ENCODE measurements at regions not wholly inside any gene's neighbourhood (a gene's known extent, or its start where the extent isn't known, plus 50 kb on each side); places are given as distances from the start of the nearest gene placed in this dataset.

DNA sequence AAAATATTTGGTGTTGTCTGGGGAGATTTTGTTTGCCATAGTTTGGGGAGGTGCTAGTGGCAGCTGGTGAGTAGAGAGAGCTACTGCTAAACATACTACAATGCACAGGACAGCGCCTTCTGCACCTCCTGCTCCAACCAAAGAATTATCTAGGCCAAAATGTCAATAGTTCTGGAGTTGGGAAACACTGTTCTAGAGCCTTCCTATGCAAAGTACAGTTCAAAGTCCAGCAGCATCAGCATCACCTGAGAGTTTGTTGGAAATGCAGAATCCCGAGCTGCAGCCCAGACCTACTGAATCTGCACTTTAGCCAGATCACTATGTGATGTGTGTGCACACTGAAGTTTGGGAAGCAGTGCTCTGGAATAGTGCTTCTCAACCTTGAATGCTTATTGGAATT, 290.7 kb downstream of the TCF7L2 start:
- FAIRE-seq, result no peak
- DNase-seq (ENCODE audit: insufficient read length, low spot score), result no peak
- no peak for TF ChIP-seq POLR2A (IDR thresholded peaks at IDR 0.05; ENCODE audit: low read depth, low read length)

DNA sequence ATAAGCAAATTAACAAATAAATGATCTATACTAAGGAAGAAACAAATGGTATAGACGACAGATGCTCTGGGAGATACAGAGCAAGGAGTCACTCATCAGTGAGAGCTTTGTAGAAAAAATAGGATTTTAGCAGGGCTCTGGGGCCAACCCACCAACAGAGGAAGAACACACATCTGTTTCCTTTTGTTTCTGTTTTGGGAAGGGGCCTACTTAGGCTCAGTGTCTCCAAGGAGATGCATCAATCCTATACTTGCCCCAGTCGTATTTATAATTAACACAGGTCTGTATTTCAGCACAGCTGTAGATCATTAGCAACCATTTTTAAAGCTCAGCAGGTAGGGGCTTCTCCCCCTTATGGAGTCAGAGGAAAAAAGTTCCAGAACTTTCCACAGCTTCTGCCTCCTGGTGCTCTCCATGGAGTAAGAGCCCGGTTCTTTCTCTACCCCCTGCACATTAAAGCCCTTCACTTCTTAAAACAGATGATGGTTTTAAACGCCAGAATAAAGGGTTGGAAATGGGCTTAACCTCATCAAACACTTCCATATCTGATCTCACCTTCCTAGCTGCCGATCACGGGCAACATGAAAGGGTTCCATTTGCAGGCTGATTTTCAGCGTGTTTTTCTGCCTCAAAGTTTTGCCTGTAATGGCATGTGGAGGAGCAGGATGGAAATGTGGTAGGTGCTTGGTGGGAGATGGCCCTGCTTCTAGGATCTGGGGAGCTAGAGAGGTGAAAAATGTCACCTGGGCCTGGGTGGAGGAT, 291.7 kb downstream of the TCF7L2 start:
- DNase-seq (ENCODE audit: insufficient read length, low spot score) (no peak), FAIRE-seq (no peak)
- TF ChIP-seq POLR2A (IDR thresholded peaks at IDR 0.05; ENCODE audit: low read depth, low read length), result no peak

DNA sequence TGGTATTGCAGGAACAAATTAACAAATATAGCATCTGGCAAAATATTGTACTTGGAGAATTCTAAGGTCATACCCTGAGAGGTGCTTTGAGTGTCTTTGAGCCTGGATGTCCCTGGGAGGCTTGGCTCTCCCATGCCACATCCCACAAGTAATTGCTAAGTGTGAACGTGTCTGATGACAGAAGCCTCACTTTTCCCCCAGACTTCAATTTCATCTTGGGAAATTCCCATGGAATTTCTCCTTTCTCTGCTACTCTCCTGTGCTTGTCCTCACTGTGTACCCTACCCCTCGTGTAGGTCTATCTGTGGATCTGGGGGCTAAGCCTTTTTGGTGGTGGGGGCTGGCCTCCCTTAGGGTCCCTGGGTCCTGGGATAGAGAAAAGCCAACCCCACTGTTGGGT, 293.3 kb downstream of the TCF7L2 start:
- TF ChIP-seq POLR2A (IDR thresholded peaks at IDR 0.05; ENCODE audit: low read depth, low read length), result no peak
- DNase-seq (ENCODE audit: insufficient read length, low spot score), result no peak
- FAIRE-seq, result no peak

DNA sequence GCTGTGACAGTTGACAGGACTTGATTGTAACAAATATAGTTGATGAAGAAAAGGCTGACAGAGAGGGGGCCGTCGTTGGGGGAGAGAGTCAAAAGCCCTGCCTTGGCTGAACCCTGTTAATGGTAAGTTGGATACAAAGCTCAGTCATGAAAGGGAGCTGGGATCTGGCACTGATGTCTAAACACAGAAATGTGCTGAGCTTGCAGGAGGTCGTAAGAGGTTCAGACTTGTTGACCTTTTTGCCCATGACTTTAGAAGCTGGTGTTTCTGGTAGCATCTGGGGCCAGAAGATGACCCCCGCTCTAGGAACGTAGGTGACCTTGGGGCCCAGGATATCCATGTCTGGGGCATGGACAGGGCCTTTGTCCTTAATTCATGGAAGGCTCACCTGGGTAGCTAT, 294.7 kb downstream of the TCF7L2 start:
- no peak for FAIRE-seq
- no peak for TF ChIP-seq POLR2A (IDR thresholded peaks at IDR 0.05; ENCODE audit: low read depth, low read length)

DNA sequence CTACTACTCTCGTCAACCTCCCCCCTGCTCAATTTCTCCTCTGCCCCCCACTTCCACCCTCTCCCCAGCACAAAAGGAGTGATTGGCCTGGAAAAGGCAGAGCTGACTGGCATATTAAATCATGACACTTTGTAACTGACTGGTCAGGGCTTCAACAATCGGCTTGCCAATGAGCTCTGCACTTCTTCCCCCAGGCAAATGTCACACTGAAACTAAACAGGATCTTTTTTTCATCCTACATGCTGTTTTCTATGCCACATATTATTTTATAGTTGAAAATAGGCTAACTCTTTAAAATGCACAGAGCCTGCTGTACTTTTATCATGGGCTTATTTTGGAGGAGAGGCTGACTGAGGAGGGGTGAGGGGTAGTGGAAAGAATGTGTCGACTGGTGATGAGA, 295.2 kb downstream of the TCF7L2 start:
- FAIRE-seq (no peak), DNase-seq (ENCODE audit: insufficient read length, low spot score) (no peak)
- no peak for TF ChIP-seq POLR2A (IDR thresholded peaks at IDR 0.05; ENCODE audit: low read depth, low read length)

More for the DNA sequence above, 294.7 kb downstream of the TCF7L2 start:
- DNase-seq (ENCODE audit: insufficient read length, low spot score), result no peak

DNA sequence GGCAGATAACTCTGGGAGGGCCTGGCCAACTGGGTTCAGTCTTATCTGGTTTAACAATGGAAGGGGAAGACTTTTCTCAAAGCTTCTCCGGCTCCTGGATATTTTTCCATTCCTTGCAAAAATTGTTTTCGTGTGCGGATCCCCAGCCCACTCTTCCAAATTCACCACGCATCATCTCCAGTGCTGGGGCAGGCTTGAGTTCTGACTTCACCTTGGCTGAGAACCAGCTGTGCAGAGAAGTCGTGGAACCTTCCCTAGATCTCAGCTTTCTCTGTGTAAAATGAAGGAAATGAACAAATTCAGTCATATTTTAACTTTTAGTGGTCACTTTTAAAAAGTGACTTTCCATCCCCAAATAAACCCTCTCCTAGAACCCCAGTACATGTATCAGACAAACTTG, 297.0 kb downstream of the TCF7L2 start:
- FAIRE-seq (no peak), DNase-seq (ENCODE audit: insufficient read length, low spot score) (no peak)
- no peak for TF ChIP-seq POLR2A (IDR thresholded peaks at IDR 0.05; ENCODE audit: low read depth, low read length)

DNA sequence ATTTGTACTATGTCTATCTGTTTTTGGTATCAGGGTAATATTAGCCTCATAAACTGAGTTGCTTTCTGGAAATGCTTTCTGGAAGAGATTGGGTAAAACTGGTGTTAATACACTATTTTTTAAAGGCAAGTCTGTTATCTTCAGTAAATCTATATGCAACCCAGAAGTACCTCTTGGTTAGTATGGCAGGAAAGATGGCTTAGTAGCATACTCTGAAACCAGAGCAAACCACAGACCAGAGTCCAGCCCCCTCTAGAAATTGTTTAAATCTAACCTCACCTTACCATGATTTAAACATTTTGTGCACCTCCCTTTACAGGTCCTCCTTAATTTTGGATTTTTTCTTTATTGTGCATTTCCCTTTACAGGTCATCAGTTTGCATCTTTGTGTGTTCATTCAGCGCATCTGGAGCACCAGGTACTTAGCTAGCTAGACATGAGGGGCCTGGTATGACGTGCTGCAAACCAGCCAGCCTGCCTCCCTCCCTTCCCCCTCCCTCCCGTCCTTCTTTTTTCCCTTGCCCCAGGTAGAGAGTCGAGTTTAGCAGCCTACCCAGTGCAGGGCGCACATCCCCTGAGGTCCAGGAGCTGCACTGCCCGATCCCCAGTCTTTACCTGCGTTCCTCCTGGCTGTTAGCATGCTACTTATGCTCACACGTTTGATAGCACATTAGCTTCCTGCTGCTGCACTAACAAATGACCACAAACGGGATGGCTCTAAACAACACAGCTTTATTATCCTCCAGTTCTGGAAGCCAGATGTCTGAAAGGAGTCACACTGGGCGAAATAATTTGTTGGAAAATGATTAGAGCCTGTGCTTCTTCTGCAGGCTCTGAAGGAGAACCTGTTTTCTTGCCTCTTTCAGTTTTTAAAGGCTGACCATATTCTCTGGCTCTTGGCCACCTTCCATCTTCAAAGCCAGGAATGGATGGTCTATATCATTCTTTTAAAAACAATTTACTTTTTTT, 299.9 kb upstream of the HABP2 start:
- no peak for TF ChIP-seq POLR2A (IDR thresholded peaks at IDR 0.05; ENCODE audit: low read depth, low read length)
- DNase-seq (ENCODE audit: insufficient read length, low spot score) (no peak), FAIRE-seq (no peak)

DNA sequence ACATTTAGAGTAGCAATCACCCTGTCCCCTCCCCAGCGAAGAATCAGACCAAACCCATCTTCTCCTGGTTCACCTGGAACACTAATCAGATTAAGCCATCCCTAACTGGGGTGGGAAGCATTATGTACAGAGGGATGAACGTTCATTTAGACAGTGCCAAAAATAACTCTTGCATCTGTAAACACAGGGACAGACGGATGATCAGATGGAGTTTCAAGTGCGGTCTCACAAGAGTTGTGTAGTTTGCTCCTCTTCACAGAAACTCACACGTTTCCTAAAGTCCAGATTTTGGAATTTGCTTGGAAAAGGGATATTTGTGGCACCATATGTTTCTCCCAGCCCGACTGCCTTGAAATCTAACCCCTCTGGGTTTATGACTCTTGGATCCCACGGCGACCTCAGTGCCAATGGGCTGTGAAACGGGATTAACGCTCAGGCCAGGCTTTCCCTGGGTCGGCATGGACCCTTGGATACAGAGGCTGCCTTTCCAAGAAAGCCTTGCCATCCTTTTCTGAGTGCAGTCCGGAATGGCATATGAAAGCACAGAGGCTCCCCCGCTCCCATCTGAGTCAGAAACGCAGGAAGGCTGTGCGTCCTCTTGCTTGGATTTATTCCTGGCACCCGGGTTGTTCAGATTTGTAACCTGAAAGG, 293.2 kb upstream of the HABP2 start:
- no peak for TF ChIP-seq POLR2A (IDR thresholded peaks at IDR 0.05; ENCODE audit: low read depth, low read length)
- FAIRE-seq (no peak), DNase-seq (ENCODE audit: insufficient read length, low spot score) (no peak)

DNA sequence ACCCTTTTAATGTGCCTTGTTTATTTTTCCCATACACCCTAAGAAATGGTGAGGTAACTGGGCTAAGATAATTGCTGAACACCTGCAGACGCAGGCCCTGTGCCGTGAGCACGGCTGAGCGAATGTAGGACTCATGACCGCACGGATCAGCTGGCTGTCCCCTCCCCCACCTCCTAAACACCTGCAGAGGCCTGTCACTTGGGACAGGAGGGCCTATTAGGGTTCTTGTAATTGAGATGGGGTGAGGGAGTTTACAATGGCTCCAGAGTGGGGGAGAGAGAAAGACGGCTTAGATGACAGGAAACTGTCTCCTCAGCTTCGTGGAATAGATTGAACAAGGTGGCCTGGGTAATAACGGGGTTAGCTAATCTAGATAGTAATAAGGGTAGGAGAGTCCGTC, 291.7 kb upstream of the HABP2 start:
- DNase-seq (ENCODE audit: insufficient read length, low spot score), result no peak
- no peak for FAIRE-seq
- no peak for TF ChIP-seq POLR2A (IDR thresholded peaks at IDR 0.05; ENCODE audit: low read depth, low read length)

DNA sequence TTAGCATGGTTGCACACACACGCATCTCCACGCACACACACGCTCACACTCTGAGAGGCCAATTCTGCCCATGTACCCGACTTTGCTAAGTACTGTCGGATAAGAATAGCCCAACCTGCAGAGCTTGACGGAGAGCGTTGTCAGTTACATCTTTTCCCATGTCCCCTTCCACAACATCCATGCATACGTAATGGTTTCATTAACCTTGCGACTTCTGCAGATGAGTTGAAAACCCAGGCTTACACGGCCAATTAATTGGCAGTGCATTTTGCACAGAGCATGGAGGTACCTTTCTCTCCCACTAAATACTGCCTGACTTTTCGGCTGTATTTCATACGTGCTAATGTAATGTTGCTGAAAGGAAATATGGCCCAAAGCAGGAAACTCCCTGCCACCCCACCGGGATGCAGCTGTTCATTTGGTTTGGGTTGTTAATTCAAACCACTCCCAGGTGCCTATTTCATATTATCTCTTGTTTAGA, 291.2 kb upstream of the HABP2 start:
- FAIRE-seq, result no peak
- no peak for DNase-seq (ENCODE audit: insufficient read length, low spot score)
- TF ChIP-seq POLR2A (IDR thresholded peaks at IDR 0.05; ENCODE audit: low read depth, low read length), result no peak

DNA sequence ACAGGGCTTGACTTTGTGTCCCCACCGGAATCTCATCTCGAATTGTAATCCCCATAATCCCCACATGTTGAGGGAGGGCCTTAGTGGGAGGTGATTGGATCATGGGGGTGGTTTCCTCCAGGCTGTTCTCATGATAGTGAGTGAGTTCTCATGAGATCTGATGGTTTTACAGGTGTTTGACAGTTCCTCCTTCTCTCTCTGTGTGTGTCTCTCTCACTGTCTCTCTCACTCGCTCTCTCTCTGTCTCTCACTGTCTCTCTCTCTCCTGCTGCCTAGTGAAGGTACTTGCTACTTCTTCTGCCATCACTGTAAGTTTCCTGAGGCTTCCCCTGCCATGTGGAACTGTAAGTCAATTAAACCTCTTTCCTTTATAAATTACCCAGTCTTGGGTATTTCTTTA, 289.8 kb upstream of the HABP2 start:
- FAIRE-seq (no peak), DNase-seq (ENCODE audit: insufficient read length, low spot score) (no peak)

DNA sequence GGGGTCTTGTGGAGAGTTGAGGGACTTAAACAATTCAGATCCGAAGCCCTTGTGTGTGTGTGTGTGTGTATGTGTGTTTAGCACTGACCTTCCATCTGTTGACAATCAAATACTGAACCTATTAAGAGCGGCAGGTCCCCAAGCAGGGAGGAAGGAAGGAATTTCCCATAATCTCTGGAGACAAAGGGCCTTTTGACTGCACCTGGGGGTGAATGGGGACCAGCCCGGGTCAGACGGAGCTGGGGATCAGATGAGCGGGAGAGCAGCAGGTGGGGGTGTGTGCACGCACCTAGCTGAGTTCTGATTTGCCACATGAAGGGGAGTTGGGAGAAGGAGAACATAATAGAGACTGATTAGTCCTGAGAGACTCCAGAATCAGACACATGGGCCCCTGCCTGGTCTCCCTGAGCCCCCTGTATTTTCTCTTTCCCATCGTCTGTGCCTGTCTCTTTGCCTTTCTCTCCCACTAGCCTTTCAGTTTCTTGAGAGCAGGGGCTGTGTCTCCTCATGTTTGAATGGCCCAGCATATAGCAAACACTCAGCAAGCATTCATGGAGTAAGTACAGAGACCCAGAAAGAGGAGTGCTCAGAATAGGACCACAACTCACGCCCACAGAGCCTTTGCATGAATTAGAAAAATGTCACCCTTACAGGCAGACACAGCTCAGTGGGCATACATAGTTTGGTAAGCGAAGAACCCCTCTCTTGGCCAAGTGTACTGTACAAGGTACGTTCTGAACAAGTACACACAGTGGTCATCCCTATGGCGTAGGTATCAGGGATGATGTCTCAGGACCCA, 288.3 kb upstream of the HABP2 start:
- FAIRE-seq (no peak), DNase-seq (ENCODE audit: insufficient read length, low spot score) (no peak)
- TF ChIP-seq POLR2A (IDR thresholded peaks at IDR 0.05; ENCODE audit: low read depth, low read length), result no peak

More for the DNA sequence above, 289.8 kb upstream of the HABP2 start:
- no peak for TF ChIP-seq POLR2A (IDR thresholded peaks at IDR 0.05; ENCODE audit: low read depth, low read length)

DNA sequence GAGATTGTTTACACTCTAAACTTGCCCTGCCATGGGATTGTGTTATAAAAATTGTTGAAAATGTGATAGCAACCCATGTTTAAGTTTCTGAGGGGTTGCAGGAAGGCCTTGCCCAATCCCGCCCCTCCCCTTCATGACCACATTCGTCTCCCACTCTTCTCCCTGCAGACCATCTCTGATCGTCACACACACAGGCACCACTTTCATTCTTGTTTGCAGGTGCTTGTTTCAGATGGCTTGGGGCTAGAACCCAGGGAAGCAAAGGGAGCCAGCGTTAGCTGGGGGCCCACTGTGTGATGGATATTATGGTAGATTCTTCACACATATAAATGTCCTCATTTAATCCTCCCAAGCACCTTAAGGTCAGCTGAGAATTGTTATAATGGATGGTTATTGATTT, 286.7 kb upstream of the HABP2 start:
- no peak for FAIRE-seq
- no peak for DNase-seq (ENCODE audit: insufficient read length, low spot score)
- TF ChIP-seq POLR2A (IDR thresholded peaks at IDR 0.05; ENCODE audit: low read depth, low read length), result no peak

Measured in H54 (cell line).